ENCODE measurements at regions not wholly inside any gene's neighbourhood (a gene's known extent, or its start where the extent isn't known, plus 50 kb on each side); places are given as distances from the start of the nearest gene placed in this dataset.
"Not testable (repeated sequence)": the region's sequence is repeated elsewhere in the genome, so short reads cannot be mapped to it uniquely, and the experiment has no call there.

DNA sequence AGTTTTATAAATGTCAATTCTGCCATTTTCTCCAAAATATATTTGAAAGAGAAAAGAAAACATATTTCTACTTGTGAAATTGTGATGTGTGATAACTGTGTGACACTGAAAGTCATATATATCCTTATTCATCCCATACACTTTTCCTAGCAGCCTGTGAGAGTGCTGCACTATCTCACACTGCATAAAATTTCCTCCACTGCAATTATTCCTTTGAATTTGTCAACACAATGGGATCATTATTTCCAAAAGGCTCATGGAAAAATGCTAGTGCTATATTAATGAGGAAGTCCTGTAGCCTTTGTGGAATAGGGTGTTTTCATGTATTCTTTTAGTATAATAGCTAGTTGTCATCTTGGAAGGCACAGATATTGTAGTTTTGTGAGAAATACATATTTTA, 504.1 kb downstream of the RPL10L start:
- DNase-seq (ENCODE audit: low spot score) = no peak

DNA sequence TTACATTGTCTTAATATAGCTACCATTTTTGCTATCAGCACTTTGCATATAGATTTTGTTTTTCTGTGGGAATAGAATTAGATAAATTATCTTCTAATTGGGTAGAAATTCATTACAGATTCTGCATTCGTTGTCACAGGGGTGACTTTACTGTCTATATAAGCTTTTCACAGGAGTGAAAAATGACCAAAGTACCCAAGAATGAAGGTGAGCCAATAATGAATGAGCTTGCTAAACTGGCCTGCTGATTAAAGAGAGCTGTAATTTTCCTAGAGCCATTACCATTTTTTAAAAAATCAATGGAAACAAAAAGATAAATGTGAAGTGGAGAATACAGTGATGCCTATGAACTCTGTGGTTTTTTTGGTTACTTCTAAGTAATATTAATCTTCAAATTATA, 504.6 kb downstream of the RPL10L start:
- DNase-seq (ENCODE audit: low spot score) = no peak

DNA sequence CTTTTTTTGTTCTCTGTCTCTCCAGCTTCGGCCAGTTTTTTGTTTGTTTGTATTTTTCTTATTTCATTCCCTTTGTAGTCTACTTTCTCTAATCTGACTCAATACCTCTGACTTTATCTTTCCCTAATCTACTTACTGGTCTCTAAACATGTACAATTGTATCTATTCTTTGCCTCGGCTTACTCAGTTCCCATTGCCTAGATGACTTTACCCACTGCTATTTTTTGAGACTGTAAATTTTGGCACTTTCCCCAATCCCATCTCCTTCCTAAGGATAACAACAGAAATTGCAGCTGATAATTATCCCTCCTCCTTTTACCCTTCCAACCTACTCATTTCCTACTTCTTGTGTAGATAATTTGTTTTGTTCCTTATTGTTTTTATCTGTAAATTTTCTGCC, 511.1 kb downstream of the RPL10L start:
- DNase-seq (ENCODE audit: low spot score) = no peak

DNA sequence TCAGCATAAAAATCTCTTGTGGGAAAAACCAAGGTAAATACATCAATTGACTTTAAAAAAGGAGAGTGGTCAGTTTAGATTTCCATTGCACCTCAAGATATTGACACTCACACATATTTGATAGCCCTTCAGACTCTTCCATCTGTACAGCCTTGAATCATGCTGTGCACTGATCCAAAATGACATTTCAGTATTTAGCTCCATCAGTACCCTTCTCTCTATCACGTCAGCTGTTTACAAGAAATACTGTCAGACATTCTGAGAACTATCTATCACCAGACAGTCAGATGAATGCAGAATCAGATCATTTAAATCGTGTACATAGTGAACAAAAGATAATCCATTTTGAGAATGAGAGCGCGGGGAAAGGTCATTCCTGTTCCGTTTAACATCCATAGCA, 511.9 kb downstream of the RPL10L start:
- DNase-seq (ENCODE audit: low spot score) = no peak

DNA sequence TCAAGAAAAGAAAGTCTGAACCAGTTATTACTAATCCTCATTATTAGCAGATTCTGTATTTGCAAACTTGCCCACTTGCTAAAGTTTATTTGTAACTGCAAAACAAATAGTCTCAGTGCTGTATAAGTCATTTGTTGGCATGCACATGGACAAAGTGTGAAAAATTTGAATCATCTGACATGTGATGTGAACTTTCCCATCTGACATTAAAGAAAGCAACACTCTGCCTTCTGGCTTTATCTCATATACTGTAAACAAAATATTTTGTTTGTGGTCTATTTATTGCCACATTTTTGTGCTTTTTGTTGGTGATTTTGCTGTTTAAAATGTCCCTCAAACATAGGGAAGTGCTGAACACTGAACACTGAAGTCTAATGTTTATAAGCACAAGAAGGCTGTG, 513.8 kb downstream of the RPL10L start:
- DNase-seq (ENCODE audit: low spot score) = no peak

DNA sequence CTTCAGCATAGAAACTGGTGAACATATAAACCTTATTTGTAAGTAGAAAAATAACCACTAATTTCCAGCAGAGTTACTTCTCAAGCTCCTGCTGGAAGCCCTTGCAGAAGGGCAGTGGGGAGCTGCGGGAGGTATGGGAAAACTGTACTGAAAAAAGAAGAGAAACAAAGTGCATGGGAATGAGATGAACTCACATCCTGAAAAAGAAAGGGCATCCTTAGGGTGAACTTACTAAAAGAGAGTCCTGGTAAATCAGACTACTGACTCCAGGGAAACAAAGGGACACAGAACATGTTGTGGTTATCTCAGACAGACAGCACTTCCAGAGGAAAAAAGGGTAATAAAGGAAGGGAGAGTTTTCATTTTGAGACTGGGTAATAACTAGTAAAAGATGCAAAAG, 515.1 kb downstream of the RPL10L start:
- DNase-seq (ENCODE audit: low spot score) = no peak

DNA sequence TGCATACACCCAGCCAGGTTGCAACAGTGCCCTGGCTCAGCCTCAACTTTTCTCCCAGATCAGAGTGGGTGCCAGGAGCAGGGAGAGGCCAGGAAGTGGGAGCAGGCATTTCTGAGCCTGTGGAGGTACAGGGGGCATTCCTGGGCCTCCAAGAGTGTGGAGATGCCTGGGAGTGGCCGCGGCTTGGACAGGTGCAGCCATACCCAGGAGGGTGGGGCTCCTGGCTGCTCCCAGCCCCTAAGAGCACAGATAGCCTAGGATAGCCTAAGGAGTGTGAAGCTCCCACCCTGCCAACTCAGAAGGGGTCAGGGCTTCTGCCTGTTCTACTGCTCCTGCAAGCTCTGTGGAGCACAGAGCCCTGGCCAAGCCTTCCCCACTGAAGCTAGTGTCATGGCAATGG, 543.4 kb downstream of the RPL10L start:
- DNase-seq (ENCODE audit: low spot score) = no peak

DNA sequence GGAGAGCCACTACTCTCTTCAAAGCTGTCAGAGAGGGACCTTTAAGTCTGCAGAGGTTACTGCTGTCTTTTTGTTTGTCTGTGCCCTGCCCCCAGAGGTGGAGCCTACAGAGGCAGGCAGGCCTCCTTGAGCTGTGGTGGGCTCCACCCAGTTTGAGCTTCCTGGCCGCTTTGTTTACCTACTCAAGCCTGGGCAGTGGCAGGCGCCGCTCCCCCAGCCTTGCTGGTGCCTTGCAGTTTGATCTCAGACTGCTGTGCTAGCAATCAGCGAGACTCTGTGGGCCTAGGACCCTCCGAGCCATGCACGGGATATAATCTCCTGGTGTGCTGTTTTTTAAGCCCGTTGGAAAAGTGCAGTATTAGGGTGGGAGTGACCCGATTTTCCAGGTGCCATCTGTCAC, 550.7 kb downstream of the RPL10L start:
- DNase-seq (ENCODE audit: low spot score) = not testable (repeated sequence)

DNA sequence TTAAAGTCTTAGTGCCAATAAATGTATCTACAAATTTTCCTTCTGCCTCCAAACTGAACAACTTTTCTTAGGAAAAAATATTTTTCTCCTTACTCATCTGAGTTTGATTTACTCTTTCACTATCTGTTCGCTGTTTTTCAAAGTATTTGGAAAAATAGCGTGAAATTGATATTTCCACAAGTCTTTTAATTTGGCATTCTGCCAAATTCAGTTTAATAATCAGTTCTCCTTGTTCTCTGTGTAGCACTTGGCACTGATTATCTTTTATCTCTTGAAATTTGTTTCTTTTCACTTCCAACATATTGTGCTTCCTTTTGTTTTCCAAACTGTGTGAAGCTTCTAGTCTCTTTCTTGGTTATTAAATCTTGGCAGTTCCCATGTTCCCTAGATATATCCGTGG, 559.8 kb downstream of the RPL10L start:
- no peak for DNase-seq (ENCODE audit: low spot score)

DNA sequence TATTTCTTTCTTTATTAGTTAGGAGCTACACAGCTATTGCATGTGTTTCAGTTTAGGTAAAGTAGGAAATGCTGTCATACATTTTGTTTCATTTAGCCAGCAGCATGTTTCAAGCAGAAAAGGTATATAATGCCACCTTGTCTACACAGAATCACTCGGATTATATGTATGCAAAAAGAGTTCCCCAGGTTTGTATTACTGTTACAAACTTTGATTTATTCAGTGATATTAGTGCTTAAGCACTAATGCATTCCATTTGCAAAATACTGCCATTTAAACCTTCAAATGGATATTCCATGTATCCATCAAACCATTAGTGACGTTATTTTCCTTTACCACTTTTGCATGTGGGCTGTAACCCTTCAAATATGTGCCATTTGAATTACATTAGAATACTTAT, 564.0 kb downstream of the RPL10L start:
- DNase-seq (ENCODE audit: low spot score) = no peak

DNA sequence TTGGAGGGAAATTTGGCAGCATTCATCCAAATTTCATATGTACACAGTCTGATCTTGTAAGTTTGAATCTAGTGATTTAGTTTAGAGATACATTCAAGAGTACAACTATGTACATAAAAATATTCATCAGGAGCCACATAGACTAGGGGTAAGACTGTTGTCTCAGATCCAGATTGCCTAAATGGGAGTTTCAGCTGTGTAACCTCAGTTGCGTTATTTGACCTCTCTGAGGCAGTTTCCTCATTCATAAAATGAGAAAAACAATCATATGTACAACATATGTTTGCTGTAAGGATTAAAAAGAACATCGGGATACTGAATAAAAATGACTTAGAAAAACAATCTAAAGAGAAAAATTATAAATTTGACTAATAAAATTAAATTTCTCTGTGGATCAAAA, 577.5 kb downstream of the RPL10L start:
- no peak for DNase-seq (ENCODE audit: low spot score)

DNA sequence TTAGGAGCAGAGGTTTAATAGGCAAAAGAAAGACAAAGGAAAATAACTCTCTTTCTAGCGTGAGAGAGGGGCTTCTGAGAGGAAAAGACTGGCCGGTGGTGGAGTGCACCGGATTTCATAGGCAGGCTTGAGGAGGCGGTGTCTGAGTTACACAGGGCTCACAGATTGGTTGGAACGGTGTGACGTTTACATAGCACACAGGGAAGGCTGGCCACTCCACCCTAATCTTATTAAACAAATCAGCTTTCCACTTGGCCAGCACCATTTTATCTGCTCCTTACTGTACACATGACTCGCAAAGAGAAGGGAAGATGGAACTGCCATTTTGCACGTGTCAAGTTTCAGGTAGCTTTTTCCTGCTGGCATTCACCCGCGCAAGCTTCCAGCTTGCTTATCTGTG, 587.7 kb downstream of the RPL10L start:
- peak; percentile 3 for DNase-seq (ENCODE audit: low spot score)

DNA sequence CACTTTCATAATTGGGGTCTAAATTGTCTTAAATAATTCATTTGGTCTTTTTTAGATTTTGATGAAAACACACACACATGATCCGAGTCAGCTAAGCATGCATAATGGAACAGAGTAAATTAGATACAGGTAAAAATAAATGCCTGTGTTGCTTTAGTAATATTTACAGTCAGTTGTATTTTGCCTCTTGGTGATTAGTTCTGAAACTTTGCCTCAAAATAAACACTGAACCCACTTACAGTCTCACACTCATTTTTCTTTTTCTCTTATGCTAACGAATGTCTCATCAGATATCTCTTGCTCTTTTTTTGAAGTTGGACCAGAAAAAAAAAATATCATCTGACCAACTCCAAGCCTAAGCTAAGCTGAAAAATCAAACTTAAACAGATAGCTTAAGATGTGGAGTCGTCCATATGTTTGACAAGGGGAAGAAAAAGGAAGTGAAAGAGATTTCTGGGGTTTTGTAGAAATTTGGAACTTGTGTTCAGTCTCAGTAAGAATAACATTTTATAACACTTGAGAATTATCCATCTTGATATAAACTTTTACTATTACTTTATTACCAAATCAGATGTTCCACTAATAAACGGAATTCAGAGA, 592.5 kb downstream of the RPL10L start:
- no peak for DNase-seq (ENCODE audit: low spot score)

DNA sequence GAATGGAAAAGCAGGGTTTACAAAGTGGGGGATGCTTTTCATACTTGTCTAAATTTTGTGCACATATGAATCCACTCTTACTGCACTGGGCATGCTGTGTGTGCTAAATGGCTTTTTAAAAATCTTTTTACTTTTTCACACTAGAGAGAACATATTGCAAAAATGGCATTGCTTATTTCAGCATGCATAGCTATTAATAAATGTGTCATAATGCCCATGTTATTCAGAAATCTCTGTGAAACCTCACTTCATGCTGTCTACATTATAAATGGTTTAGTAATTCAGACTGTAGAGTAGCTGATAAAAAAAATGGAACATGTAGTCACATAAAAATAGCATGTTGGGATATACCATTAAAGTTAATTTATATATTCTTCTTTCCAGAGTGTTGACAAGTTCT, 593.8 kb downstream of the RPL10L start:
- no peak for DNase-seq (ENCODE audit: low spot score)

DNA sequence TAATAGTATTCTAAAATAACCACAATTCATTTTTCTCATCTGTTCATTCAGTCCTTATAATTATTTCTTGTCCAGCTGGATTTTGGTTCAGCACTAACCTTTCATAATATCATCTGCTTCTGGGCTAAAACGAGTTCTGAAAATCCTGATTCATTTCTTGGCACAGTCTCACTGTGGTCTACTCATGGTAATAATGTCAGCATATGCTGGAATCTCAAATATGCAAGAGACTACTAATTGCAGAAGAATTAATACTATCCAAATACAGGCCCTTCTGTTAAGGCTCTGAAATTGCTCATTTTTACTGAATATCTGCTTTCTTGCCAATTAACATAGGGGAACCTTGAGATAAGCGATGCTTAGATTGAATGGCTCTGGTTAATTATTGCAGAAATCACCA, 597.1 kb downstream of the RPL10L start:
- DNase-seq (ENCODE audit: low spot score) = no peak

DNA sequence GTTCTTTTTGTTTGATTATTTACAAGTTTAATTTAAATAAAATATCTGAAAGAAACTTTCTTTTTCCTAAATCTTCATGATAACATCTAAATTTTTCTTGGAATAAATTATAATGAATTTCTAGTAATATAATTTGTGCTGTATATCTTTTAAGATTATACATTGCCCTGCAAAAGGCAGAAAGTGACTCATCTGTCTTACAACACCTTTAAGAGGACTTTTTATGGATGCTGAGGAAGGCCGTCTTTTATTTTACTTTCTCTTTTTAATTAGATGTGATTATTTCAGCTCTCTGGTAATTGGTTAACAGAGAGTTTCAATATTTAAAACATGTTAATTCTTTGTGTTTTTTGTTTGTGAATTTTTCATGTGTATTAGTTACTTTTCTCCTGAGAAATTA, 598.4 kb downstream of the RPL10L start:
- no peak for DNase-seq (ENCODE audit: low spot score)

DNA sequence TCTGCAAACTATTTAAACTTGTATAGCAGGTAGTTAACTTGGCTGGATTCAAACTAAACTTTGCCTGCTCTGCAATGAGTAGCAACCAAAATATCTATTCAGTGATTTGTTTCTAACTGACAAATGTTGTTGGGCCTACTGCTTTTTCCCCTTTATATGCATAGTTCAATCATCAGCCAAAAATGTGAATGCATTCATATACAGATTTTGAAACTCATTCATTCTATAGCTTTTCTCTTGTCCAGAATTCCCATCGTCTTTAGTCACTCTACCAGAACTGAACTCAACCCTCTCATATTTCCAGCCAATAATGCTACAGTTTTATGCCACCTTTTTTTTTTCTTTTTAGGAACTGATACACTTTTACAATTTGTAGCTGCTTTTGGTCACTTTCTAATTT, 599.8 kb downstream of the RPL10L start:
- DNase-seq (ENCODE audit: low spot score) = no peak

DNA sequence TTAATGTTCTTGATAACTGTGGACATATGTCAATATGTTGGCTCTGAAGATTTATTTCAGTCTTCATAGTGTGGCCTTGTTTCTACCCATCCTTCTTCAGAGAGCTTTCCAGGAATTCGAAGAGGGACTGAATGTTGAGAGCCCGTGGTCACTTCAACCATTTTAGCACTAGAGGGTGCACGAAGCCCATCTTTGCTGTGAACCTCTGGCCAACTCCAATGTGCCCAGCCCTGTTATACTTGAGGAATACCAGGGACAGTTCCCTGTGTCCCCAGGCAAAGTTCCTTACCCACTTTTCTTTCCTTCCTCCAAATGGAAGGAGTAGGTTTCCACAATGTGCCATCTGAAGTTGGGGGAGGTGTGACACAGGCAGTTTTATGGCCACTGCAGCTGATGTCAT, 603.5 kb downstream of the RPL10L start:
- no peak for DNase-seq (ENCODE audit: low spot score)

DNA sequence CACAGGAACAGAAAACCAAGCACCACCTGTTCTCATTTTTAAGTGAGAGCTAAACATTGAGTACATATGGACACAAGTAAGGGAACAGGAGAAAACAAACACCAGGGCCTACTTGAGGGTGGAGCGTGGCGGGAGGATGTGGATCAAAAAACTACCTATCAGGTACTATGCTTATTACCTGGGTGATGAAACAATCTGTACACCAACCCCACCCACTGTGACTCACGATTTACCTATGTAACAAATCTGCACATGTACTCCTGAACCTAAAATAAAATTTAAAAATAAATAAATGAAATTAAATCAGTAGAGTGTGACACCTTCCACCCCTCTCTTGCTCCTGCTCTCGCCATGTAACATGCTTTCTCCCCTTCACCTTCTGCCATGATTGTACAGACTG, 615.5 kb downstream of the RPL10L start:
- no peak for DNase-seq (ENCODE audit: low spot score)

DNA sequence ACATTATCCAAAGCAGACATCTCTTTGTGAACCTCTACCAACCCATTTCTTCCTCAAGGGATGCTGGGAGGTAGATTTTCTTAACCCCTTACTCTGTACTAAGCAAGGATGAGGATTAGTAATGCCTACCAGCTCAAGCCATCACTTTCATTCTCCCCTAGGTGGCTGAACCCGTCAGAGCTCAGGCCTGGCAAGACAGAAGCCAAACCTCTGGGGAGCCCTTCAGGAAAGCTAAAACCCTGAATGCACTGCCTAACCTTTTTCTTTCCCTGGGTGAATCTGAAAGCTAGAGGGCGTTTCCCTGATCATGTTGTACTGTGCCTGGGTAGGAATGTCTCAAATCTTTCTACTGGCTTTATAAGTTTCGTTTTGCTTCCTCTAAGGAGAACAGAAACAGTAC, 617.3 kb downstream of the RPL10L start:
- DNase-seq (ENCODE audit: low spot score) = no peak

DNA sequence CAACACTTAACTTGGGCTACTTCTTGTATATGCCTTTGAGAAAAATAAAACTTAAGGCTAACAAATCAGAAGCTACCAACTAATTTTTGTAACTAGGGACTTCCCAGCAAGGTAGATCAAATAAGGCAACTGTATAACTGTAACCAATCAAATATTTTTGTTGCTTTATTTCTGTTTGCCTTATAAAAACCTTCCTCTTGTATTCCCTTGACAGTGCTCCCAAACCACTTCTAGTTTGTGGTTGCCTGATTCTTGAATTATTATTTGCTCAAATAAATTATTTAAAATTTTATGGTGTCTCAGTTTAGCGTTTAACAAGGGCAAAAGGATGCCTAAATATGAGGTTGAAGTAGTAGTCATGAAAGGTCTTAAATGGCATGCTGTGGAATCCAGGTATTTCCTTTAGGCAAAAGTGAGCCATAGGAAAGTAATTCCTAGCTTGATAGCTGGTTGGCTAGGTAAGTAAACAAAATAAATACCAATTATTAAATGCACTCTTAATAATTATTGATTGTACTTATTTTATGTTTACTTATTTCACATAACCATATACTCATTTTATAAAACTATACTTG, 632.6 kb downstream of the RPL10L start:
- no peak for DNase-seq (ENCODE audit: low spot score)

DNA sequence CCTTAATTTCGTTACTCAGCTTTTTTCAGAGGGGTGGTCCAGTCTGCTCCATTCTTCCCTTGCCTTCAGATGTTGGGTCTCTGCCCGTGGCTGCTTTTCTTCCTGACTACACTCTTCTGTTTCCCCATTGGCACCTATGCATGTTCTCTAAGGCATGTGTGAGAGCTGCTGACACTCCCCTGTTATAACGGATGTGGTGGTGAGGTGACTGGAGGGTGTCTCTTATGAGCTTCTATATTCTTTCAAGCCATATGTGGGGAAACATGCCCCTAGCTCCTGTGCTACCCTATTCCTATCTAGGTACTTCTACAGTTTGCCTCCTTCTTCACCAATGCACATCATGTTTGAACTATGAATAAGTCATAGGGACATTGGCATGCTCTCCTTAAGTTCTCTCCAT, 643.2 kb downstream of the RPL10L start:
- no peak for DNase-seq (ENCODE audit: low spot score)

DNA sequence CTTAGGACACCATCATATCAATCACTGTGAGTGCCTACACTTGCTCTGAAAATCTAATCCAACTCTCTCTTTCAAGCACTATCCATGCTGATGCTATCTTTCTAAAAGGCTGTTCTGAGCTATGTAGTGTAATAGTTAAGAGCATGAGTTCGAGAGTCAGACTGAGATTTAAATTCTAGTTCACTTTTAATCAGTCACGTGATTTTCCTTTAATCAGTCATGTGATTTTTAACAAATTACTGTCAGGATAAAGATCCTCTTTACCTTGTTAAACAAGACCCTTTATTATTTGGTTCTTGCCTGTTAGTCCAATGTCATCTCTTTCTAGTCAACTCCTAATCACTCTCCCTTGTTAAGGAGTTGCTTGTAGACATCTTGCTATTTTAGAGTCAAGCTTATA, 653.0 kb downstream of the RPL10L start:
- no peak for DNase-seq (ENCODE audit: low spot score)

DNA sequence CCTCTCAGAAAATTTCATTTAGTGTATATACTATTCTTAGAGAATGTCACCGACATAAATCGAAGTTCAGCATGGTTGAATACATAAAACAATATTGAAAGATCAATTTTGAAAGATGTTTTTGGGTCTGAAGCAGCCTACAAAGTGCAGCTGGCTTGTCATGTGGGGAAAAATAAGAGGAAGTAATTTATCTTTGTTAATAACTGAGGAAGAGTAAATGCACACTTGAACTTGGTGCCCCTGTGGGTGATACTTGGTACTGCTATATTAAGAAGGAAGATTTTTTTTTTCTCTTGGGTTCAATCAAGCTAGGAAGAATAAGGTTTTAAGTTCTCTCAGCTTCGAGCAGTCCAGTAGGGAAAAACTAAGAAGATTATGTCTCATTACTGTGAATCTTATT, 661.3 kb downstream of the RPL10L start:
- no peak for DNase-seq (ENCODE audit: low spot score)

DNA sequence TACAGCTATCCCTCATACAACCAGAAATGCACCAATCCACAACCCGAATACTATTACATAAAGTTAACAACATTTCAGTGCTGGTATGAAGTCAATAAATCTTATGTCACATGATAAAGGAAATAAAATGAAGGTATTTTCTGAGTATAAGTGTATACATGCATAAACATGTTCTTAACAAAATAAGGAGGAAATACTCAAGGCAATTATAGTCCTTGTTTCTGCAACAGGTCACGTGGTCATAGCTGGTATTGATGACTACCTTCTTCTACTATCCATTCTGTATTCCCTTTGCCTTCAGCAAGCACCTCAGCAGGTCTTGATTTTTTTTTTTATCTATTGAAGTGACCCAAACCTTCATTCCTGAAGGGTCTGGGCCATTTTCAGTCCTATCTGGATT, 675.6 kb downstream of the RPL10L start:
- no peak for DNase-seq (ENCODE audit: low spot score)

All from putamen (tissue), 1 donor.